GM21528 (cell line): ENCODE measurements at regions not wholly inside any gene's neighbourhood (a gene's known extent, or its start where the extent isn't known, plus 50 kb on each side); places are given as distances from the start of the nearest gene placed in this dataset.
"Not testable (repeated sequence)": the region's sequence is repeated elsewhere in the genome, so short reads cannot be mapped to it uniquely, and the experiment has no call there.

ENCODE experiments used
- ATAC-seq: cut with Tn5 transposase; IDR thresholded peaks from one replicate; pipeline ENCODE4 v1.9.1; 2021; ENCODE audit warnings: mild to moderate bottlenecking, moderate library complexity; ENCODE audit not compliant: unreplicated experiment, low FRiP score

DNA sequence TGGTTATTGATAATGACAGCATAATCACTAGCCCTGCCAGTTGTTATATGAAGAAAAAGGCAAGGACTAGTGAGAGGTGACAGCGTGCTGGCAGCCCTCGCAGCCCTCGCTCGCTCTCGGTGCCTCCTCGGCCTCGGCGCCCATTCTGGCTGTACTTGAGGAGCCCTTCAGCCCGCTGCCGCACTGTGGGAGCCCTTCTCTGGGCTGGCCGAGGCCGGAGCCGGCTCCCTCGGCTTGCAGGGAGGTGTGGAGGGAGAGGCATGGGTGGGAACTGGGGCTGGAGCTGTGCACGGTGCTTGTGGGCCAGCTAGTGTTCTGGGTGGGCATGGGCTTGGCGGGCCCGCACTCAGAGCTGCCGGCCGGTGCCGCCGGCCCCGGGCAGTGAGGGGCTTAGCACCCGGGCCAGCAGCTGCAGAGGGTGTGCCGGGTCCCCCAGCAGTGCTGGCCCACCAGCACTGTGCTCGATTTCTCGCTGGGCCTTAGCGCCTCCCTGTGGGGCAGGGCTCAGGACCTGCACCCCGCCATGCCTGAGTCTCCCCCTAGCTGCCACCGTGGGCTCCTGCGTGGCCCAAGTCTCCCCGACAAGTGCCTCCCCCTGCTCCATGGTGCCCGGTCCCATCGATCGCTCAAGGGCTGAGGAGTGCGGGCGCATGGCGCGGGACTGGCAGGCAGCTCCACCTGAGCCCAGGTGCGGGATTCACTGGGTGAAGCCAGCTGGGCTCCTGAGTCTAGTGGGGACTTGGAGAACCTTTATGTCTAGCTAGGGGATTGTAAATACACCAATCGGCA, 156.2 kb downstream of the MSX2 start:
- not testable (repeated sequence) for ATAC-seq

DNA sequence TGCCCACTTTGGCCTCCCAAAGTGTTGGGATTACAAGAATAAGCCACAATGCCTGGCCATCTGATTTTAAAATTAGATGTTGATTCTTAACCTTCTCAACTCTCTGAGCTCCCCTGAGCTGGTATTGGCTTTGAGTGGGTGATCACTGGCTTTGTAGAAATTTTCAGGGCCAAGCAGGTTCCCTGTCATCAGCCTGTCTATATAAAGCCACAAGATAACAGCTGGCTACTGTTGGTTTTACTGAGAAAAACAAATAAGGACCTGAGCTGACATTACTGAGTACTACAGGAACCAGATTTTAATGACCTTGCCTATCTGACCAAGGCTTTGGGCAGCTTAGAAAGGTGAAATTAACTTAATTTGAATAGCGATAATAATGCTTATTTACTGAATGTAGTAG, 153.6 kb downstream of the MSX2 start:
- no peak for ATAC-seq

DNA sequence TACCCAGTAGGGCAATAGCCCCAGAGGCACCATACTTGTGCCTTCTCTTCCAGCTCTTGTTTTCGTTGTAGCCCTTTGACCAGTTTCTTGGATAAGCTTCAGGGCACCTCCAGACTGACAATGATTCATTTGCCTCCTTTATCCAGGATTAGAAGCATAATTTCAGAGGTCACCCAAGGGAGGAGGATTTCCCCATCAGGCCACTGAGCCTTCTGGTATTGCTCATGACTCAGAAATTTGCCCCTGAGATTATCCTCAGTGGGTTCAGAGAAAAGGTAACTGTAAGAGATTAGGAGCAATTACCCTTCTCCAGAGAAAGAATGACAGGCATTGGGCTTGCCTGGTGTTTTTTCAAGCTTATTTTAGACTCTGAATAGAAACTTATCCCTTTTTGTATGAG, 147.9 kb downstream of the MSX2 start:
- ATAC-seq: no peak

DNA sequence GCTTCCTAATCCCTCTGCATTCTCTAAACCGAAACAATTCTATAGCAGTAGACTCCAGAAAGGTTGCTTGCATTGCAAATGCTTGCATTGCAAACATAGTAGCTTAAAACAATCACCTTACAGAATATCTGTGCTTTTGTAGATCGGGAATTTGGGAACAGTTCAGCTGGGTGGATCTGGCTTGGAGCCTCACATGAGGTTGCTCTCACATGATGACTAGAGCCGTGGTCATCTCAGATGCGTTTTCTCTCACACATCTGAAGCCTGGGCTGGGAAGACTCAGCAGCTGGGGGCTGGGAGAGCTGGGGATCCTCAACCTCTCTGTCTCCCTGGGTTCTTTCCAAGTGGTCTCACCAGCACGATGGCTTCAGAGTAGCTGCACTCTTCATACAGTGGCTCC, 127.8 kb downstream of the MSX2 start:
- no peak for ATAC-seq

DNA sequence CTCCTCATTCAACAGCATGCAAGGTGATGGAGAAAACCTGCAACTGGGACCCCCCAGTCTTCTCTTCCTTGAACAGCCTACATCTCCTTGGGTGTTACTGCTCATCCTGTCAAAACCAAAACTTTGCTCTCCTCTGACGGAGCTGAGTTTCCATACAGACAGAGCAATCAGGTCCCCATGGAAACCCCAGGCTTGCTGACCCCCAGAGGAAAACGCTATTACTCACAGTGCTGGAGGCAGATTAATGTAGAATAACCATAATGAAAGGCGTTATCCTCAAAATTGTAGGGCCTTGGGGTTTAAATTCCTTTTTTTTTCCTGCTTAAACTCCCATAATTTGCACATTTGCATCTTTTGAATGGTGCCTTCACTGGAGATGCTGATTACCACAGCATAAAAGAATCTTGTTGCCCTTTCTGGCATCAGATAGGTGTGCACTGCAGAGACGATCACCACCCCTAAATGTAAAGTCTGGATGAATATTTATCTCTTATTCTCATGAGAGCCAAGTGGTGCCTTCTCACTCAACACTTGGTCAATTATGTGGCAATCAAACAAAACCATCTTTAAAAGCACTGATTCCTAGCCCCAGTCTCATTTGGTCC, 126.3 kb downstream of the MSX2 start:
- ATAC-seq: no peak

DNA sequence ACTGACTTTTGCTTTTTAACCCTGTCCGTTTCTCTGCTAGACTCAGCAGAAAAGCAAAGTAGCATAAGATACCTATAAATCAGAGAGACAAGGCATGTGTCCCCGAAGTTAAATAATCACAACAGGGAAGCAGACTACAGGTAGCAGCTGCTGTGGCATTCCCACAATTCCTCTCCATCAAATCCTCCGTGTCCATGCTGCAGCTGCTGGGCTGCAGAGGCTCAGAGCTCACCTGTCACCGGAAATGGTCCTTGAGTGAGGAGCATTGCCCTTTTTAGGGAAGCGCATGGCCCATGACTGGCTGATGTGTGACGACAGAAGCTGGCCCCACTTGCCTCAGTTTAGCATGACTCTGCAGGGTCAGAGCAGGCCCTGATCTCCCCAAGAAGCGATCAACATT, 125.0 kb downstream of the MSX2 start:
- no peak for ATAC-seq

DNA sequence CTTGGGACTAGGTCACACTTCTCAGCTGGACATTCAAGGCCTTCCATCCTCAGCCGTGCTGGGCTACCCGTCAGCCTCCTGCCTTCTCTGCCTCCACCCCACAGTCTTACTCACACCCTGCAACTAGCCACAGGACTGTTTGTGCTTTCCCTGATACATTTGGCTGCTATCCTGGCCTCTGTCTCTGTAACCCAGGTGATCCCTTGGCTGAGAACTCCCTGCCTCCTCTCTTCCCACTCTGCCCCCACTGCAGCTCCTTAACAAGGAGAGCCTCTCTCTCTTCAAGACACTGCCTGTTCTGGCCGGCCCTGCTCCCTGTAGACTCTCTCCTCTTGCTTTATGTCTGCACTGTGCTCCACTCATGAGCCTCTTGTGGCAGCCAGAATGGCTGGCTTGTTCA, 120.6 kb downstream of the MSX2 start:
- ATAC-seq: no peak

DNA sequence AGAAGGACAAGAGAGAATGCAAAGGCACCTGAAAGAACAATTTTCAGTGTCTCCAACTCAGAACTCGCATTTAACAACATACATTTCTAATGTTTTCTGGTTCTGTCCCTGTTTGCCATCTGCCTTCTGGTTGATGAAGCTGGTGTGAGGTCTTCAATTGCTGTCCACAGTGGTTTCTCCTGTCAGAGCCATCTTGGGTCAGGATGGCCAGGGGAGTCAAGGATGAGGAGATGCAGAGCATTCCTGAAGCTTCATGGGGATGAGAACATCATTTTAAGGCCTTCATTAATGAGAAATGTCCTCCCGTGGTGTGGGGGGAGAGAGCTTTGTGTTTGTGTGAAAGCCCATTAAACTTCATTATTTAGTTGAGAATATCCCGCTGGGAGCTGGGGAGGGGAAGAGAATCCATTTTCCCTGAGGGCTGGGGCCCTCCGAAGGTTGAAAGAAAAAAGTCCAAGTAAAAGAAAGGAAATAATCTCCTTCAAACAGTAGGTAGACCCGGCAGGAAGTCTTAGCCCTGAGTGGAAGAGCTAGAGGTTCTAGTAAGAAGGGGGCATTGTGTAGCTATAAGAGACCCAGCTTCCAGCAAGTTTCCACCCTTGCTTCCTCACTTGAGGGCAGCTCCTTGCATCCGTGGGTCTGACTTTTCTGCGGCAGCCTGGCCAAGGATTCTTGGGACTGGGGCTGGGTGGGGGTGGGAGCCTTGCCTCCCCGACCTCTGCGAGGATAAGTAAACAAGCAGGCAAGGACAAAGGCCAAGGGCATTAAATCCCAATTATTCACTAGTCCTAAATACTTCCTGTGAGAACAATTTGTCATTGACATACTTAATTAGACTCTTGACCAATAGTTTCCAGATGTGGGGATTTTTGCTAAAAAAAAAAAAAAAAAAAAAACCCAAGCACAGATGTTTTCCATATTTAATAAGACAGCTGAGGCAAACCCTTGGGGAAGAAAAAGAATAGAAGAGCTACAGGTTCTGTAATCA, 119.2 kb downstream of the MSX2 start:
- no peak for ATAC-seq

DNA sequence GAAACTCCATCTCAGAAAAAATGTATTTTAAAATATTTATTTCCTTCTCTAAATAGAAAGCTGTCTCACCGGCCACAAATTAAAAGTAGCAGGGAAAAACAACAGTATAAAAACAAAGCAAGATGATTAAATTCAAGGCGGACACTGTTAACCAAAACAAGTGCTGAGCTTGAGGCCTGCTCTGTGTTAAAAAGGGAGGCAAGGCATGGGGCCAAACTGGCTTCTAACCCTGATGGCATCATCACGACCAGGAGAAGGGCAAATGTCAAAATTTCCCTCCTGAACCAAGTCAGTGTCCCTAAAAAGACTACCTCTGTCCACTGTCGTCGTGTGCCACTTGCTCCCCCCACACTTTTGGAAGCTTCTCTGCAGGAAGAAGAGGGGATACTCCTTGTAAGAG, 116.1 kb downstream of the MSX2 start:
- no peak for ATAC-seq

DNA sequence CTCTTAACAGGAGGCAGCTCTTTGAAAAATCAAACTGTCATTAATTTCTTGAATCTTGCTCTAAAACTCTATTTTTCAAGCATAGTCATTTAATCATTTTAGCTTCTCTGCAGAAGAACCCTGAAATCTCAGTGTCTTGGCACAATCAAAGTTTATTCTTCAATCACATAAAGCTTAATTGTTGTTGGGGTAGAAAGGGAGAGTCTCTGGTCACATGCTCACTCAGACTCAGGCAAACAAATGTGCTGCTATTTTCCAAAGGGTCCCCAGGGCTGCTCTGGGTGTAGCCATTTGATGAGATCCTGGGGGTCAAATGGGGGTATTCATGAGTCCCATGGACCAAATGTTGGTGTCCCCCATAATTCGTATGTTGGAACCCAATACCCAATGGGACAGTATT, 114.8 kb downstream of the MSX2 start:
- no peak for ATAC-seq

DNA sequence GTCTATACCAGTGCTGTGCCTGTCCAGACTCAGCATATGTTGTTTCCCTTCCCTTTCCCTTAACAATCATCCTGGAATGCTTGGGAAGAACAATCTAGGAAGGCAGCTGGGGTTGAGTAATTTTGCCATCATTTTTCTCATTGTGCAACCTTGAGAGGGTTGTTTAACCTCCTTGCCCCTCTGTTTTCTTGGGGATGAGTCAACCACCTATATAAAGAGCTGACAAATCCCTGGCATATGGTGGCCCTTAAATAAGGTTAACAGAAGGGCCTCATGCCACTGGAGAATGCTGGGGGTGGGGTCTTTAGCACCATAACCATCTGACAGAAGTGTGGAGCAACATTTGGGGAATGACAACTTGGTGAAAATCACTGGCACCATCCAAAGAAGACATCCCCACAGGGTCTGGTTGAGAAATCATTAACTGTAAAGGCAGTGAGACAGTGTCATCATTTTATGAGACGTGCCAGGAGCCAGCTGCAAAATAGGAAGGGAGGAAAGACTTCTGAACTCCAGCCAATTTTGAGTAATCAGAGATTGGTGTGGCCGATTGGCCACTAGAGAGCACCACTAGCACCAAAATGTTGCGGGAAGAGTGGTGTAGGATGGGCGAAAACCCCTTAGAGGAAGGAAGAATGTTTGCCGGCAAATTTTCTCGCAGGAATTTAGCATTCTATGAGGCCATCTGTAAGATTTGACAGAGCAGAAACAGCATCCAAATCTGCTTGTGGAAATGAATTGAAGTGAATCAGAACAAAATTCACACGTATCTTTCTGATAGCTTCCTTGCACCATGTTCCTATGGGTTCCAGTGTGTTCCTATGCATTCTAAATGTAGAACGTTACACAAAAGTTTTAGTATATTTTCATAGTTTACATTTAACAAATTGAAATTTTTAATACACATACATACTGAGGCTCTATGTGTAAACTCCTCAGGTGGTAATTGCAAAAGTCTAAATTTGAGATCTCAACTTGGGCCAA, 113.8 kb downstream of the MSX2 start:
- no peak for ATAC-seq

DNA sequence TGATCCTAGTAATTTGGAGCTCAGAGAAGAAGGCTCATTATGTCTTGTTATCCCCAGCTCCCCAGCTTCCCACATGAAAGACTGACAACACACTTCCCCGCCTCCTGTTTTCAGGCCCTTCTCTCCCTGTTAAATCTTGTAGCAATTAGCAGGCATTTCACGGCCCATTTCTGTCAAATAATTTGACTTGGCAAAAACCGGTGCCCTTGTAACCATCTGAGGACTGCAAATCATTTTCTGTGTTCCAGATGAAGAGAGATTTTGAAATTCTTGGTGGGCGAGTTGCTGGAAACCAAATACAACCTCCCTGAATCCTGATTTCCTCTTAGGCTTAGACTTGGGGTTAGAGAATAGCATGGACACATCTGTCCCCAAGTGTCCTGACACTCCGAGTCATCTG, 109.7 kb downstream of the MSX2 start:
- no peak for ATAC-seq

DNA sequence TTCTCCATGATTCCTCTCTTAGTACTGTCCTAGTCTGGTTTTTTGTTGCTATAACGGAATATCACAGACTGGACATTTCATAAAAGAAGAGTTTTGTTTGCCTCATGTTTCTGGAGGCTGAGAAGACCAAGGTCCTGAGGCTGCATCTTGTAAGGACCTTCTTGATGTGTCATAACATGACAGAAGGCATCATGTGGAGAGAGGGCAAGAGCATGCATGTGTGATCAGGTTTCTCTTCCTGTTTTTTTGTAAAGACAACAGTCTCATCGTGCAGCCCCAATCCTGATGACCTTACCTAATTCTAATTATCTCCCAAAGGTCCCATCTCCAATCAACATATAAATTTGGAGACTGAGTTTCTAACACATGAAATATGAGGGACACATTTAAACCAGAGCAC, 108.4 kb downstream of the MSX2 start:
- no peak for ATAC-seq

DNA sequence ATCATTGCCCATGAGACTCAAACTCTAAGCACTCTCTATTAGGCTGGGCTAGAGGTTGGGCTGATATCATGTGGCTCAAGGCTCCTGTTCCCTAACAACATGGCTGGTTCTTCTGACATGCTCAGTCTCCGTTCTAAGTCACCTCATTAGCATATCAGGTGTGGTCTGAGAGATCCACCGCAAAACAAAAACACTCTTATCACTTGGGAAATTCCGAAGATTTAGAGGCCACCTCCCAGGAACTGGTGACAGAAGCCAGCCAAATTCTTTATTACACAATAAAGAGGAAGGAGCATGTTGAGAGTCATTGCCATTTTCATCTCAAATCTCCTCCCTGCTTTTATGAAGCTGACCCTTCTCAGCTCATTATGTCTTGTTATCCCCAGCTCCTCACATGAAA, 107.6 kb downstream of the MSX2 start:
- ATAC-seq: no peak

DNA sequence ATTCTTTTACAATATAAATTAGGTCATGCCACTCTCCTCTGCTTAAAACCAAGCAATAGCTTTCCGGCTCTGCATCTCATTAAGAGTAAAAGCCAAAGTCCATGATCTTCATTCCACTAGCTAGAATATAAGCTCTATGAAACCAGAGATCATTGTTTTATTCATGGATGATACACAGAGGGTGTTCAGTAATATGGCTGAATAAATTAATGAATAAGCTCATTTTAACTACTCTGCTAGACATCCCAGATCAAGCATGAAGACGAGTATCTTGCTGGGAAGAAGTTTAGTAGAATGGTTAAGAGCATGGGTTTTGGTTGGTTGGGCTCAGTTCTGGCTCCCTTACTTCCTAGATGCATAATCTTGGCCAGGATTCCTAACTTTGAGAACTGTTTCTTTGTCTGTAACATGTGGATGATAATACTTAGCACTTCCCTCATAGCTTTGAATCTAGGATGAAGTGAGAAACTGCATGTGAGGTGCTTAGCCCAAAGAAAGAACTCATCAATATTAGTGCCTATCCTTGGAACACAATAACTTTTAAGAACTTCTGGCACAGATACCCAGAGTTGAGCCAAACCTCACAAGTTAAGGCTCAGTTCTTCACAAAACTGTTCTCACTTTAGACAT, 106.8 kb downstream of the MSX2 start:
- ATAC-seq: no peak

DNA sequence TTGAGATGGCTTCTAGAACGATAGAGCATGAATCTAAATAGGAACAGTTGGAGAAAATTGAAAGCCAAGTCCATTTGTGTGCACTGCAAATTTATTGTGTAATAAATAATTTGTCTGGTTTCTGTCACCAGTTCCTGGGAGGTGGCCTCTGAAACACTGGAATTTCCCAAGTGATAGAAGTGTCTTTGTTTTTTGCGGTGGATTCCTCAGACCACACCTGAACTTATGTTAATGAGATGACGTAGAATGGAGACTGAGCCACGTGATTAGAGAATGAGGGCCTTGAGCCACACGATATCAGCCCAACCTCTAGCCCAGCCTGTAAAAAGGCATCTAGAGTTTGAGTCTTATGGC, 105.1 kb downstream of the MSX2 start:
- no peak for ATAC-seq

DNA sequence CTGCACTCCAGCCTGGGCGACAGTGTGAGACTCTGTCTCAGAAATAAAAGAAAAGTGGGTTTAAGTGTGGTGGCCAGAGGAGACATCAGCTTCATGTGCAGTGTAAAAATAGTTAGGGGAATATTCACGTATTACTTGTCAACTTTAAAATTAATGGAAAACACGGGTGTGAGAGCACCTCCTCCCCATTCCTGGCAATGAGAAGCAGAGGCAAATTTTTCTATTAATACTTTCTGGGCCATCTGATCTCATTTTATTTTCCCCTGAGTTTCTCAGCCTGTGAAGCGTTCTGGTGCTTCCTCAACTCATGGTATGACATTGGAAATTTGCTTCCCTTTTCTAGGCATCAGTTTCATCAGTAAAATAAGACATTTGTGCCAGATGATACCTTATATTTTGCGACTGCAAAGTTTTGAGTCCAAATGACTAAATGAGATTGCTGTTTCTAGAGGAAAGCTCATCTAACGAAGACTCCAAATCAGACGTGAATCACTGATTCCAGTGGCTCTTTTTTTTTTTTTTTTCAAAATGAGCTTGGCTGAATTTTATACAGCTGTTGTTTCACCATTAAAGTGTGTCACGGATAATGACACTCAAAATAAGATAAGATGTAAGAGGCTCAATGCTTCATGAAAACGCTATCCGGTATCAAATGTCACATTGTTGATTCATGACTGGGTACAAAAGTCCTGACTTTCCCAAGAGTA, 104.6 kb downstream of the MSX2 start:
- ATAC-seq: no peak

DNA sequence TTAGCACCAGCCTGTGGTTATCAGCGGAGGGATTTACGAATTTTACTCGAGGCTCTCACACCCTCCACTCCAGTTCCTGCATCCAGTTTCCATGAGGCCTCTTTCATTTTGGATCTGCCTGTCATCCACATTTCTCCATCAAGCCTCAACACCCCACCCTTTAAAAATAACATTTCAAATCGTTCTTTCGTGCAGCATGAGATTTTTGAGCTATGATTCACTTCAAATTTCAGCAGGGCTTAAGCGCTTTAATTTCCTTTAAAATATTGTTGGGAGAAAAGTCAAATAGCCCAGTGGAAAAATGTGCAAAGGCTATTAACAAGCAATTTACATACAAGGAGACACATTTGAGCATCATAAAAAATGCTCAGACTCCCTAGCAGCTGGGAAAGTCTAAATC, 103.2 kb downstream of the MSX2 start:
- ATAC-seq: no peak

DNA sequence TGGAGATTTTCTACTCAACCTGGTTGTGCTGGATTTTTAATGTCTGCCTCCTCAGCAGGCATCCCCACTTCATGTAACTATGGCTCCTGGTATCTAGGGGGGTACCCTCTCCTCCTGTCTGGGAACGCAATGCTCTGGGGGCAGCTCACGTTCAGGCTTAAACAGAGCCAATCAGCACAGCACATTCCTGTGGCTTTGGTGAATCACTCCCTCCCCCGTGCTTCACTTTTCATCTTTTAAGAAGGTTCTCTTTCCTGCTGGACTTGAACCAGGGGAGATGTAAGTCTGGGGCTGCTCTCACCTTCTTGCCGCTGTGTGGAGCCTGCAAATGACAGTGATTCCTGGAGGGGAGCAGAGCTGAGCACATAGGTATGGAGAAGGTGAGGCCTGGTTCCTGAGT, 101.2 kb downstream of the MSX2 start:
- ATAC-seq: no peak
